HG03469 (cell line): ENCODE measurements at regions not wholly inside any gene's neighbourhood (a gene's known extent, or its start where the extent isn't known, plus 50 kb on each side); places are given as distances from the start of the nearest gene placed in this dataset.

ENCODE experiments used
- ATAC-seq: cut with Tn5 transposase; IDR thresholded peaks from one replicate; pipeline ENCODE4 v1.9.1; 2021; ENCODE audit warnings: mild to moderate bottlenecking, moderate library complexity, moderate number of reproducible peaks; ENCODE audit not compliant: unreplicated experiment

- ATAC-seq, result no peak
These were observed 172.4 kb upstream of the C11orf87 start for GRCh38 chr11:109249597-109249996.

GRCh38 chr11:109251230-109251629, 170.8 kb upstream of the C11orf87 start:
- no peak for ATAC-seq

- no peak for ATAC-seq
These were observed 157.9 kb upstream of the C11orf87 start for GRCh38 chr11:109264128-109264527.

- no peak for ATAC-seq
These were observed 154.5 kb upstream of the C11orf87 start for GRCh38 chr11:109267293-109268095.

- no peak for ATAC-seq
These were observed 146.1 kb upstream of the C11orf87 start for GRCh38 chr11:109275931-109276330.

- no peak for ATAC-seq
These were observed 136.5 kb upstream of the C11orf87 start for GRCh38 chr11:109285465-109285864.

- no peak for ATAC-seq
These were observed 130.4 kb upstream of the C11orf87 start for GRCh38 chr11:109291553-109291952.

- ATAC-seq, result no peak
These were observed 123.1 kb upstream of the C11orf87 start for GRCh38 chr11:109298865-109299264.

GRCh38 chr11:109300211-109300610, 121.8 kb upstream of the C11orf87 start:
- ATAC-seq, result no peak

- no peak for ATAC-seq
These were observed 119.2 kb upstream of the C11orf87 start for GRCh38 chr11:109302591-109303334.

- ATAC-seq, result no peak
These were observed 118.6 kb upstream of the C11orf87 start for GRCh38 chr11:109303342-109303741.

- no peak for ATAC-seq
These were observed 117.8 kb upstream of the C11orf87 start for GRCh38 chr11:109304159-109304558.

GRCh38 chr11:109305009-109305408, 117.0 kb upstream of the C11orf87 start:
- no peak for ATAC-seq

GRCh38 chr11:109306322-109306721, 115.7 kb upstream of the C11orf87 start:
- no peak for ATAC-seq

- ATAC-seq, result no peak
These were observed 114.6 kb upstream of the C11orf87 start for GRCh38 chr11:109307366-109307765.

GRCh38 chr11:109308551-109308950, 113.4 kb upstream of the C11orf87 start:
- ATAC-seq, result no peak

- no peak for ATAC-seq
These were observed 112.8 kb upstream of the C11orf87 start for GRCh38 chr11:109309153-109309552.

GRCh38 chr11:109317726-109318125, 104.3 kb upstream of the C11orf87 start:
- ATAC-seq, result no peak

- ATAC-seq, result no peak
These were observed 101.4 kb upstream of the C11orf87 start for GRCh38 chr11:109320595-109320994.

GRCh38 chr11:109326781-109327180, 95.2 kb upstream of the C11orf87 start:
- no peak for ATAC-seq

- no peak for ATAC-seq
These were observed 92.3 kb upstream of the C11orf87 start for GRCh38 chr11:109329716-109330115.

- no peak for ATAC-seq
These were observed 83.9 kb upstream of the C11orf87 start for GRCh38 chr11:109338131-109338530.
